Peyer's patch (tissue), 4 donors: ENCODE measurements at regions not wholly inside any gene's neighbourhood (a gene's known extent, or its start where the extent isn't known, plus 50 kb on each side); places are given as distances from the start of the nearest gene placed in this dataset.

Experiments used
- DNase-seq, 3 donors: peaks; one replicate each; pipeline ENCODE4 v3.0.0-alpha.2; 2017 to 2019
- H3K27ac ChIP-seq, 4 donors: fragments of 200-600 bp; sonication (generic); one replicate each; pipeline ENCODE4 v1.5.1; 2016 to 2019
- H3K27me3 ChIP-seq, 2 donors: fragments of 200-600 bp; sonication (generic); one replicate each; pipeline ENCODE4 v1.5.1; 2019
- H3K36me3 ChIP-seq, 3 donors: fragments of 200-600 bp; sonication (generic); one replicate each; pipeline ENCODE4 v1.5.1; 2016 to 2019
- H3K4me1 ChIP-seq, 4 donors: fragments of 200-600 bp; sonication (generic); one replicate each; pipeline ENCODE4 v1.5.1; 2016 to 2019
- H3K4me3 ChIP-seq, 4 donors: fragments of 200-600 bp; sonication (generic); 1 replicate in 3 of 4; 2 replicates in 1 of 4; pipeline ENCODE4 v1.5.1; 2016 to 2019; ENCODE audit warnings: mild to moderate bottlenecking in 1 of 4
- H3K9me3 ChIP-seq, 4 donors: fragments of 200-600 bp; sonication (generic); one replicate each; pipeline ENCODE4 v1.5.1; 2016 to 2019; ENCODE audit warnings: mild to moderate bottlenecking in 1 of 4
- CTCF ChIP-seq, 6 experiments: fragments of 450-650 bp in 4 of 6; fragments of 200-600 bp in 2 of 6; sonication (generic) in 1 of 6; IDR thresholded peaks; one replicate each; pipeline ENCODE4 v1.5.1; 2017 to 2019; ENCODE audit warnings: antibody characterized with exemption in 6 of 6, mild to moderate bottlenecking in 3 of 6, moderate library complexity in 1 of 6
- POLR2A ChIP-seq, 2 donors: fragments of 450-650 bp; IDR thresholded peaks; one replicate each; pipeline ENCODE4 v1.5.1; 2017; ENCODE audit warnings: antibody characterized with exemption in 2 of 2, mild to moderate bottlenecking in 2 of 2, moderate library complexity in 2 of 2

- DNase-seq = peak in 2 of 3 donors; percentile 5 to 15
- Histone ChIP-seq H3K4me1 (no peaks in the 10 kb centered on the region), H3K27me3 (no peaks in the 10 kb centered on the region), H3K27ac (no peak overlapping the region), H3K9me3 (no peaks in the 10 kb centered on the region), H3K36me3 (no peaks in the 10 kb centered on the region), H3K4me3 (no peak overlapping the region)
- TF ChIP-seq CTCF (IDR thresholded peaks at IDR 0.05) (no peak), POLR2A (IDR thresholded peaks at IDR 0.05) (no peak)
Measured at GRCh38 chr7:157480371-157481050, 143.7 kb downstream of the DNAJB6 start.

- H3K4me1 ChIP-seq = no peaks in the 10 kb centered on the region
Measured at GRCh38 chr7:157481389-157481788, 144.6 kb downstream of the DNAJB6 start.

GRCh38 chr7:157482025-157482424, 145.2 kb downstream of the DNAJB6 start:
- H3K9me3 ChIP-seq = no peaks in the 10 kb centered on the region
- no peaks in the 10 kb centered on the region for H3K4me1 ChIP-seq
- H3K27ac ChIP-seq = no peak overlapping the region
- no peak overlapping the region for H3K4me3 ChIP-seq
- TF ChIP-seq POLR2A (IDR thresholded peaks at IDR 0.05) = no peak
- no peak for TF ChIP-seq CTCF (IDR thresholded peaks at IDR 0.05)
- no peak for DNase-seq
- no peaks in the 10 kb centered on the region for H3K36me3 ChIP-seq
- no peaks in the 10 kb centered on the region for H3K27me3 ChIP-seq

More at GRCh38 chr7:157481389-157481788, 144.6 kb downstream of the DNAJB6 start:
- Histone ChIP-seq H3K4me3 (no peak overlapping the region), H3K36me3 (no peaks in the 10 kb centered on the region), H3K9me3 (no peaks in the 10 kb centered on the region), H3K27ac (no peak overlapping the region), H3K27me3 (no peaks in the 10 kb centered on the region)
- TF ChIP-seq POLR2A (IDR thresholded peaks at IDR 0.05) = no peak
- TF ChIP-seq CTCF (IDR thresholded peaks at IDR 0.05) = no peak
- peak in 1 of 3 donors; percentile 1 for DNase-seq

GRCh38 chr7:157482517-157483087, 145.8 kb downstream of the DNAJB6 start:
- Histone ChIP-seq H3K9me3 (no peaks in the 10 kb centered on the region), H3K36me3 (no peaks in the 10 kb centered on the region), H3K4me1 (no peaks in the 10 kb centered on the region), H3K27ac (no peak overlapping the region), H3K4me3 (no peak overlapping the region), H3K27me3 (no peaks in the 10 kb centered on the region)
- no peak for DNase-seq
- TF ChIP-seq POLR2A (IDR thresholded peaks at IDR 0.05) (no peak), CTCF (IDR thresholded peaks at IDR 0.05) (no peak)

GRCh38 chr7:157483515-157483914, 146.7 kb downstream of the DNAJB6 start:
- H3K4me1 ChIP-seq = no peaks in the 10 kb centered on the region
- H3K36me3 ChIP-seq = no peaks in the 10 kb centered on the region
- H3K4me3 ChIP-seq = no peak overlapping the region
- no peak for TF ChIP-seq POLR2A (IDR thresholded peaks at IDR 0.05)
- no peak for TF ChIP-seq CTCF (IDR thresholded peaks at IDR 0.05)
- no peaks in the 10 kb centered on the region for H3K9me3 ChIP-seq
- no peak for DNase-seq
- no peaks in the 10 kb centered on the region for H3K27me3 ChIP-seq
- no peak overlapping the region for H3K27ac ChIP-seq
